GM23338 (cell line): ENCODE measurements at regions not wholly inside any gene's neighbourhood (a gene's known extent, or its start where the extent isn't known, plus 50 kb on each side); places are given as distances from the start of the nearest gene placed in this dataset.

Source experiments
- ATAC-seq: fragments of 200-7000 bp; cut with Tn5 transposase; 3 replicates; pipeline ENCODE4 v1.9.1; 2020
- DNase-seq: peaks from one replicate; pipeline ENCODE4 v3.0.0-alpha.2; 2015; ENCODE audit warnings: low spot score
- H2AFZ ChIP-seq: fragments of 200-600 bp; sonication (generic); 2 replicates; pipeline ENCODE4 v1.8.0; 2016; ENCODE audit warnings: antibody characterized with exemption, mild to moderate bottlenecking, moderate library complexity
- H3F3A ChIP-seq: fragments of 200-600 bp; sonication (generic); replicated peaks from 2 replicates; pipeline ENCODE4 v1.8.0; 2017; ENCODE audit warnings: antibody characterized with exemption, mixed run types, low read depth
- H3K27ac ChIP-seq: fragments of 200-600 bp; sonication (generic); 2 replicates; pipeline ENCODE4 v1.6.1; 2016; ENCODE audit warnings: low read depth
- H3K27me3 ChIP-seq: fragments of 200-600 bp; sonication (generic); 2 replicates; pipeline ENCODE4 v1.8.0; 2016; ENCODE audit warnings: mild to moderate bottlenecking, mixed run types, moderate library complexity; ENCODE audit not compliant: insufficient read depth
- H3K36me3 ChIP-seq: fragments of 200-600 bp; sonication (generic); 2 replicates; pipeline ENCODE4 v1.8.0; 2016; ENCODE audit warnings: mild to moderate bottlenecking; ENCODE audit not compliant: insufficient read depth
- H3K4me1 ChIP-seq: fragments of 200-600 bp; sonication (generic); 2 replicates; pipeline ENCODE4 v1.8.0; 2016; ENCODE audit warnings: mild to moderate bottlenecking, moderate library complexity; ENCODE audit not compliant: insufficient read depth
- H3K4me2 ChIP-seq: fragments of 200-600 bp; sonication (generic); 2 replicates; pipeline ENCODE4 v1.7.1; 2017; ENCODE audit warnings: mixed run types
- H3K4me3 ChIP-seq: fragments of 200-600 bp; sonication (generic); 2 replicates; pipeline ENCODE4 v1.6.1; 2016; ENCODE audit warnings: mixed run types
- H3K79me2 ChIP-seq: fragments of 200-600 bp; sonication (generic); replicated peaks from 2 replicates; pipeline ENCODE4 v1.8.0; 2017; ENCODE audit warnings: mild to moderate bottlenecking; ENCODE audit not compliant: insufficient read depth
- H3K9me2 ChIP-seq: fragments of 200-600 bp; sonication (generic); 2 replicates; pipeline ENCODE4 v1.8.0; 2017; ENCODE audit not compliant: insufficient read depth
- H4K20me1 ChIP-seq: fragments of 200-600 bp; sonication (generic); replicated peaks from 2 replicates; pipeline ENCODE4 v1.8.0; 2017; ENCODE audit warnings: mild to moderate bottlenecking; ENCODE audit not compliant: insufficient read depth
- H3K27ac Mint-ChIP-seq: 2 replicates; pipeline ENCODE4 v1.8.0; 2020; ENCODE audit warnings: inconsistent platforms, mild to moderate bottlenecking, moderate library complexity, mixed read lengths
- H3K27me3 Mint-ChIP-seq: 3 replicates; pipeline ENCODE4 v1.8.0; 2022; ENCODE audit warnings: low read depth, mild to moderate bottlenecking, moderate library complexity, mixed read lengths, inconsistent platforms; ENCODE audit not compliant: insufficient read depth, poor library complexity
- H3K36me3 Mint-ChIP-seq: 3 replicates; pipeline ENCODE4 v1.8.0; 2021; ENCODE audit warnings: low read depth, mild to moderate bottlenecking, inconsistent platforms, moderate library complexity, mixed read lengths
- H3K4me1 Mint-ChIP-seq: 3 replicates; pipeline ENCODE4 v1.8.0; 2020; ENCODE audit warnings: mild to moderate bottlenecking, inconsistent platforms, mixed read lengths
- H3K4me3 Mint-ChIP-seq: 3 replicates; pipeline ENCODE4 v1.8.0; 2021; ENCODE audit warnings: moderate library complexity, mild to moderate bottlenecking, inconsistent platforms, mixed read lengths
- H3K9me3 Mint-ChIP-seq: 3 replicates; pipeline ENCODE4 v1.8.0; 2020; ENCODE audit warnings: moderate library complexity, mild to moderate bottlenecking, inconsistent platforms, mixed read lengths
- CREB1 ChIP-seq: fragments of 250-450 bp; sonication (Bioruptor Pico); IDR thresholded peaks from 2 replicates; pipeline ENCODE4 v1.5.0; 2020; ENCODE audit warnings: low read depth, mild to moderate bottlenecking, moderate library complexity
- EZH2 ChIP-seq: fragments of 200-600 bp; sonication (generic); IDR thresholded peaks from one replicate; pipeline ENCODE4 v1.8.0; 2017; ENCODE audit warnings: antibody characterized with exemption, mild to moderate bottlenecking, low read depth; ENCODE audit not compliant: unreplicated experiment
- EZH2phosphoT487 ChIP-seq: fragments of 200-600 bp; sonication (generic); IDR thresholded peaks from one replicate; pipeline ENCODE4 v1.8.1; 2018; ENCODE audit warnings: antibody characterized with exemption; ENCODE audit not compliant: unreplicated experiment
- JUNB ChIP-seq: IDR thresholded peaks from one replicate; pipeline ENCODE4 v1.6.1; 2016; ENCODE audit warnings: antibody characterized with exemption; ENCODE audit not compliant: unreplicated experiment
- NANOG ChIP-seq: IDR thresholded peaks from 2 replicates; pipeline ENCODE4 v1.6.1; 2016; ENCODE audit warnings: antibody characterized with exemption, borderline replicate concordance
- POLR2AphosphoS5 ChIP-seq: IDR thresholded peaks from 2 replicates; pipeline ENCODE4 v1.6.1; 2016; ENCODE audit warnings: antibody characterized with exemption, low read depth
- STAT1 ChIP-seq: IDR thresholded peaks from one replicate; pipeline ENCODE4 v1.6.1; 2016; ENCODE audit warnings: antibody characterized with exemption; ENCODE audit not compliant: unreplicated experiment
- ZNF114 ChIP-seq: fragments of 250-450 bp; sonication (Bioruptor Pico); IDR thresholded peaks from 2 replicates; pipeline ENCODE4 v1.5.0; 2020; ENCODE audit warnings: mild to moderate bottlenecking, moderate library complexity
- ZNF331 ChIP-seq: fragments of 250-450 bp; sonication (Bioruptor Pico); IDR thresholded peaks from 2 replicates; pipeline ENCODE4 v1.5.0; 2020; ENCODE audit warnings: low read depth, mild to moderate bottlenecking, moderate library complexity
- TF ChIP-seq, protein P1 (sequence below), 2 experiments: fragments of 200-600 bp in 1 of 2; sonication (generic) in 1 of 2; conservative IDR thresholded peaks; 2 replicates each; pipeline versions ENCODE4 v1.5.1 to v1.6.1; 2016 to 2017; ENCODE audit warnings: antibody characterized with exemption in 2 of 2, low read depth in 2 of 2, mild to moderate bottlenecking in 2 of 2, moderate library complexity in 1 of 2
- TF ChIP-seq, protein P2 (sequence below): fragments of 250-450 bp; sonication (Bioruptor Pico); IDR thresholded peaks from 2 replicates; pipeline ENCODE4 v1.5.0; 2020; ENCODE audit warnings: mild to moderate bottlenecking, moderate library complexity
- TF ChIP-seq, protein P3 (sequence below): IDR thresholded peaks from one replicate; pipeline ENCODE4 v1.6.1; 2018; ENCODE audit warnings: antibody characterized with exemption; ENCODE audit not compliant: unreplicated experiment
- TF ChIP-seq, protein P4 (sequence below): IDR thresholded peaks from 2 replicates; pipeline ENCODE4 v1.6.1; 2016; ENCODE audit warnings: antibody characterized with exemption

DNA sequence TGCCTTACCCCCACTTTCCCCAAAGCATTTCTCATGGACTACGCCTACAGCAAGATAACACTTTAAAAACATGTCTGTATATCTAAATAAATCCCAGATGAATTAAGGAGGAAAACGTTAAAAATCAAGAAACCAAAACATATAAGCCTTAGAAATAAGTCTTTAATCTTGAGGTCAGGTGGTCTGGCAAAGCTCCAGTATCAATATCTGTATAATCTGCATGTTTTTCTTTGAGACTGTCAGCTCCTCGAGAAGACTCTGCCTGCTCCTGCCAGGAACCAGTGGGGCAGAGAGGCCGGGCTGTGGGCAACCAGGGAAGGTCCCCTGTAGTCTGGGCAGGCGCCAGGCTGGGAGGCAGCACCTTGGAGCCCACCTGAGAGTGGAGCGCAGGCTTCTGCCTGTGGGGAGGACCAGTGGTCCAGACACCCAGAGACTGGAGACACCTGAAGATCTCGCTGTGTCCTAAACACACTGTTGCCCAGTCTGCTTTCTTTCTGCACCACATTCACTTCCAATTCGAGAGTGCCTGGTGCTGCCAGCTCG lies 291.0 kb upstream of the SOX11 start:
- no peaks in the 10 kb centered on the region for H4K20me1 ChIP-seq
- no peak overlapping the region for H3K27ac ChIP-seq
- no peak for TF ChIP-seq STAT1
- TF ChIP-seq CREB1 (CRISPR knock-in tag) = no peak
- TF ChIP-seq, protein P1, sequence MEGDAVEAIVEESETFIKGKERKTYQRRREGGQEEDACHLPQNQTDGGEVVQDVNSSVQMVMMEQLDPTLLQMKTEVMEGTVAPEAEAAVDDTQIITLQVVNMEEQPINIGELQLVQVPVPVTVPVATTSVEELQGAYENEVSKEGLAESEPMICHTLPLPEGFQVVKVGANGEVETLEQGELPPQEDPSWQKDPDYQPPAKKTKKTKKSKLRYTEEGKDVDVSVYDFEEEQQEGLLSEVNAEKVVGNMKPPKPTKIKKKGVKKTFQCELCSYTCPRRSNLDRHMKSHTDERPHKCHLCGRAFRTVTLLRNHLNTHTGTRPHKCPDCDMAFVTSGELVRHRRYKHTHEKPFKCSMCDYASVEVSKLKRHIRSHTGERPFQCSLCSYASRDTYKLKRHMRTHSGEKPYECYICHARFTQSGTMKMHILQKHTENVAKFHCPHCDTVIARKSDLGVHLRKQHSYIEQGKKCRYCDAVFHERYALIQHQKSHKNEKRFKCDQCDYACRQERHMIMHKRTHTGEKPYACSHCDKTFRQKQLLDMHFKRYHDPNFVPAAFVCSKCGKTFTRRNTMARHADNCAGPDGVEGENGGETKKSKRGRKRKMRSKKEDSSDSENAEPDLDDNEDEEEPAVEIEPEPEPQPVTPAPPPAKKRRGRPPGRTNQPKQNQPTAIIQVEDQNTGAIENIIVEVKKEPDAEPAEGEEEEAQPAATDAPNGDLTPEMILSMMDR (conservative IDR thresholded peaks at IDR 0.05; ENCODE audit: low read depth in 2 of 2) = no peak
- no peak for TF ChIP-seq ZNF114 (CRISPR knock-in tag)
- no peak for TF ChIP-seq ZNF331 (CRISPR knock-in tag)
- TF ChIP-seq, protein P2, sequence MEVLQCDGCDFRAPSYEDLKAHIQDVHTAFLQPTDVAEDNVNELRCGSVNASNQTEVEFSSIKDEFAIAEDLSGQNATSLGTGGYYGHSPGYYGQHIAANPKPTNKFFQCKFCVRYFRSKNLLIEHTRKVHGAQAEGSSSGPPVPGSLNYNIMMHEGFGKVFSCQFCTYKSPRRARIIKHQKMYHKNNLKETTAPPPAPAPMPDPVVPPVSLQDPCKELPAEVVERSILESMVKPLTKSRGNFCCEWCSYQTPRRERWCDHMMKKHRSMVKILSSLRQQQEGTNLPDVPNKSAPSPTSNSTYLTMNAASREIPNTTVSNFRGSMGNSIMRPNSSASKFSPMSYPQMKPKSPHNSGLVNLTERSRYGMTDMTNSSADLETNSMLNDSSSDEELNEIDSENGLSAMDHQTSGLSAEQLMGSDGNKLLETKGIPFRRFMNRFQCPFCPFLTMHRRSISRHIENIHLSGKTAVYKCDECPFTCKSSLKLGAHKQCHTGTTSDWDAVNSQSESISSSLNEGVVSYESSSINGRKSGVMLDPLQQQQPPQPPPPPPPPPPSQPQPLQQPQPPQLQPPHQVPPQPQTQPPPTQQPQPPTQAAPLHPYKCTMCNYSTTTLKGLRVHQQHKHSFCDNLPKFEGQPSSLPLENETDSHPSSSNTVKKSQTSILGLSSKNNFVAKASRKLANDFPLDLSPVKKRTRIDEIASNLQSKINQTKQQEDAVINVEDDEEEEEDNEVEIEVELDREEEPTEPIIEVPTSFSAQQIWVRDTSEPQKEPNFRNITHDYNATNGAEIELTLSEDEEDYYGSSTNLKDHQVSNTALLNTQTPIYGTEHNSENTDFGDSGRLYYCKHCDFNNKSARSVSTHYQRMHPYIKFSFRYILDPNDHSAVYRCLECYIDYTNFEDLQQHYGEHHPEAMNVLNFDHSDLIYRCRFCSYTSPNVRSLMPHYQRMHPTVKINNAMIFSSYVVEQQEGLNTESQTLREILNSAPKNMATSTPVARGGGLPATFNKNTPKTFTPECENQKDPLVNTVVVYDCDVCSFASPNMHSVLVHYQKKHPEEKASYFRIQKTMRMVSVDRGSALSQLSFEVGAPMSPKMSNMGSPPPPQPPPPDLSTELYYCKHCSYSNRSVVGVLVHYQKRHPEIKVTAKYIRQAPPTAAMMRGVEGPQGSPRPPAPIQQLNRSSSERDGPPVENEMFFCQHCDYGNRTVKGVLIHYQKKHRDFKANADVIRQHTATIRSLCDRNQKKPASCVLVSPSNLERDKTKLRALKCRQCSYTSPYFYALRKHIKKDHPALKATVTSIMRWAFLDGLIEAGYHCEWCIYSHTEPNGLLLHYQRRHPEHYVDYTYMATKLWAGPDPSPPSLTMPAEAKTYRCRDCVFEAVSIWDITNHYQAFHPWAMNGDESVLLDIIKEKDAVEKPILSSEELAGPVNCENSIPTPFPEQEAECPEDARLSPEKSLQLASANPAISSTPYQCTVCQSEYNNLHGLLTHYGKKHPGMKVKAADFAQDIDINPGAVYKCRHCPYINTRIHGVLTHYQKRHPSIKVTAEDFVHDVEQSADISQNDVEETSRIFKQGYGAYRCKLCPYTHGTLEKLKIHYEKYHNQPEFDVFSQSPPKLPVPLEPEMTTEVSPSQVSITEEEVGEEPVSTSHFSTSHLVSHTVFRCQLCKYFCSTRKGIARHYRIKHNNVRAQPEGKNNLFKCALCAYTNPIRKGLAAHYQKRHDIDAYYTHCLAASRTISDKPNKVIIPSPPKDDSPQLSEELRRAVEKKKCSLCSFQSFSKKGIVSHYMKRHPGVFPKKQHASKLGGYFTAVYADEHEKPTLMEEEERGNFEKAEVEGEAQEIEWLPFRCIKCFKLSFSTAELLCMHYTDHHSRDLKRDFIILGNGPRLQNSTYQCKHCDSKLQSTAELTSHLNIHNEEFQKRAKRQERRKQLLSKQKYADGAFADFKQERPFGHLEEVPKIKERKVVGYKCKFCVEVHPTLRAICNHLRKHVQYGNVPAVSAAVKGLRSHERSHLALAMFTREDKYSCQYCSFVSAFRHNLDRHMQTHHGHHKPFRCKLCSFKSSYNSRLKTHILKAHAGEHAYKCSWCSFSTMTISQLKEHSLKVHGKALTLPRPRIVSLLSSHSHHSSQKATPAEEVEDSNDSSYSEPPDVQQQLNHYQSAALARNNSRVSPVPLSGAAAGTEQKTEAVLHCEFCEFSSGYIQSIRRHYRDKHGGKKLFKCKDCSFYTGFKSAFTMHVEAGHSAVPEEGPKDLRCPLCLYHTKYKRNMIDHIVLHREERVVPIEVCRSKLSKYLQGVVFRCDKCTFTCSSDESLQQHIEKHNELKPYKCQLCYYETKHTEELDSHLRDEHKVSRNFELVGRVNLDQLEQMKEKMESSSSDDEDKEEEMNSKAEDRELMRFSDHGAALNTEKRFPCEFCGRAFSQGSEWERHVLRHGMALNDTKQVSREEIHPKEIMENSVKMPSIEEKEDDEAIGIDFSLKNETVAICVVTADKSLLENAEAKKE (CRISPR knock-in tag) = no peak
- no peak for TF ChIP-seq POLR2AphosphoS5
- TF ChIP-seq NANOG = no peak
- TF ChIP-seq EZH2phosphoT487 = no peak
- no peak for TF ChIP-seq JUNB
- TF ChIP-seq, protein P3, sequence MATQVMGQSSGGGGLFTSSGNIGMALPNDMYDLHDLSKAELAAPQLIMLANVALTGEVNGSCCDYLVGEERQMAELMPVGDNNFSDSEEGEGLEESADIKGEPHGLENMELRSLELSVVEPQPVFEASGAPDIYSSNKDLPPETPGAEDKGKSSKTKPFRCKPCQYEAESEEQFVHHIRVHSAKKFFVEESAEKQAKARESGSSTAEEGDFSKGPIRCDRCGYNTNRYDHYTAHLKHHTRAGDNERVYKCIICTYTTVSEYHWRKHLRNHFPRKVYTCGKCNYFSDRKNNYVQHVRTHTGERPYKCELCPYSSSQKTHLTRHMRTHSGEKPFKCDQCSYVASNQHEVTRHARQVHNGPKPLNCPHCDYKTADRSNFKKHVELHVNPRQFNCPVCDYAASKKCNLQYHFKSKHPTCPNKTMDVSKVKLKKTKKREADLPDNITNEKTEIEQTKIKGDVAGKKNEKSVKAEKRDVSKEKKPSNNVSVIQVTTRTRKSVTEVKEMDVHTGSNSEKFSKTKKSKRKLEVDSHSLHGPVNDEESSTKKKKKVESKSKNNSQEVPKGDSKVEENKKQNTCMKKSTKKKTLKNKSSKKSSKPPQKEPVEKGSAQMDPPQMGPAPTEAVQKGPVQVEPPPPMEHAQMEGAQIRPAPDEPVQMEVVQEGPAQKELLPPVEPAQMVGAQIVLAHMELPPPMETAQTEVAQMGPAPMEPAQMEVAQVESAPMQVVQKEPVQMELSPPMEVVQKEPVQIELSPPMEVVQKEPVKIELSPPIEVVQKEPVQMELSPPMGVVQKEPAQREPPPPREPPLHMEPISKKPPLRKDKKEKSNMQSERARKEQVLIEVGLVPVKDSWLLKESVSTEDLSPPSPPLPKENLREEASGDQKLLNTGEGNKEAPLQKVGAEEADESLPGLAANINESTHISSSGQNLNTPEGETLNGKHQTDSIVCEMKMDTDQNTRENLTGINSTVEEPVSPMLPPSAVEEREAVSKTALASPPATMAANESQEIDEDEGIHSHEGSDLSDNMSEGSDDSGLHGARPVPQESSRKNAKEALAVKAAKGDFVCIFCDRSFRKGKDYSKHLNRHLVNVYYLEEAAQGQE = no peak
- TF ChIP-seq, protein P4, sequence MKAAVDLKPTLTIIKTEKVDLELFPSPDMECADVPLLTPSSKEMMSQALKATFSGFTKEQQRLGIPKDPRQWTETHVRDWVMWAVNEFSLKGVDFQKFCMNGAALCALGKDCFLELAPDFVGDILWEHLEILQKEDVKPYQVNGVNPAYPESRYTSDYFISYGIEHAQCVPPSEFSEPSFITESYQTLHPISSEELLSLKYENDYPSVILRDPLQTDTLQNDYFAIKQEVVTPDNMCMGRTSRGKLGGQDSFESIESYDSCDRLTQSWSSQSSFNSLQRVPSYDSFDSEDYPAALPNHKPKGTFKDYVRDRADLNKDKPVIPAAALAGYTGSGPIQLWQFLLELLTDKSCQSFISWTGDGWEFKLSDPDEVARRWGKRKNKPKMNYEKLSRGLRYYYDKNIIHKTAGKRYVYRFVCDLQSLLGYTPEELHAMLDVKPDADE = no peak
- TF ChIP-seq EZH2 = no peak
- peaks cover 78% of the 10 kb centered on the region for H3K9me3 Mint-ChIP-seq
- peaks cover 1% of the 10 kb centered on the region for H3K27me3 Mint-ChIP-seq
- no peak overlapping the region for H3K27ac Mint-ChIP-seq
- H3K4me1 Mint-ChIP-seq = no peaks in the 10 kb centered on the region
- DNase-seq (no peak), ATAC-seq (no peak)
- no peaks in the 10 kb centered on the region for H3F3A ChIP-seq
- no peaks in the 10 kb centered on the region for H3K36me3 ChIP-seq
- H3K4me3 ChIP-seq = no peak overlapping the region
- H3K4me3 Mint-ChIP-seq = no peak overlapping the region
- H3K9me2 ChIP-seq = no peaks in the 10 kb centered on the region; the same call in 1 of the 2 replicates
- peaks cover 4% of the 10 kb centered on the region; the same call in 1 of the 3 replicates for H3K36me3 Mint-ChIP-seq
- no peaks in the 10 kb centered on the region for H3K27me3 ChIP-seq
- H3K4me2 ChIP-seq = no peak overlapping the region
- H3K79me2 ChIP-seq = no peaks in the 10 kb centered on the region
- no peaks in the 10 kb centered on the region for H3K4me1 ChIP-seq
- no peak overlapping the region for H2AFZ ChIP-seq
